PC-9 (cell line): ENCODE measurements at regions not wholly inside any gene's neighbourhood (a gene's known extent, or its start where the extent isn't known, plus 50 kb on each side); places are given as distances from the start of the nearest gene placed in this dataset.

Experiments
- BruUV-seq: library from RNA; stranded (reverse); fragments of 400-500 nt; replicated peaks from 2 replicates; lab custom pipeline; 2021; lab: Mats Ljungman, UMichigan
- CTCF ChIA-PET: fragments of 300-600 bp; sonication (Branson Sonifier 250); formaldehyde crosslinking; loops from one replicate; lab custom pipeline; 2022; ENCODE audit warnings: antibody characterized with exemption; lab: Charles Lee
- POLR2A ChIA-PET: fragments of 300-600 bp; sonication (Branson Sonifier 250); formaldehyde crosslinking; loops from one replicate; lab custom pipeline; 2022; ENCODE audit warnings: antibody characterized with exemption; ENCODE audit not compliant: unreplicated experiment; lab: Charles Lee
- DNase-seq, 2 experiments: peaks; one replicate each; pipeline versions ENCODE4 v3.0.0 to v3.0.0-alpha.2; 2015 to 2022; ENCODE audit warnings: mixed read lengths in 1 of 2
- H2AFZ ChIP-seq: fragments of 200-600 bp; sonication (generic); 2 replicates; pipeline ENCODE4 v1.8.1; 2017; ENCODE audit warnings: antibody characterized with exemption
- H3F3A ChIP-seq: fragments of 200-600 bp; sonication (generic); 2 replicates; pipeline ENCODE4 v1.8.1; 2017; ENCODE audit warnings: antibody characterized with exemption, mild to moderate bottlenecking, low read depth; ENCODE audit not compliant: insufficient read depth
- H3K27ac ChIP-seq: fragments of 200-600 bp; sonication (generic); 2 replicates; pipeline ENCODE4 v1.6.1; 2016; ENCODE audit warnings: mixed run types
- H3K27me3 ChIP-seq: fragments of 200-600 bp; sonication (generic); 2 replicates; pipeline ENCODE4 v1.6.1; 2016; ENCODE audit warnings: low read depth, mixed run types; ENCODE audit not compliant: insufficient read depth
- H3K36me3 ChIP-seq: fragments of 200-600 bp; sonication (generic); 2 replicates; pipeline ENCODE4 v1.6.1; 2016; ENCODE audit warnings: low read depth, mixed run types
- H3K4me1 ChIP-seq: fragments of 200-600 bp; sonication (generic); replicated peaks from 2 replicates; pipeline ENCODE4 v1.6.1; 2016; ENCODE audit warnings: mixed run types; ENCODE audit not compliant: insufficient read depth
- H3K4me2 ChIP-seq: fragments of 200-600 bp; sonication (generic); 2 replicates; pipeline ENCODE4 v1.6.1; 2017; ENCODE audit warnings: mixed run types
- H3K4me3 ChIP-seq: fragments of 200-600 bp; sonication (generic); 2 replicates; pipeline ENCODE4 v1.6.1; 2016; ENCODE audit warnings: mixed run types
- H3K79me2 ChIP-seq: fragments of 200-600 bp; sonication (generic); 2 replicates; pipeline ENCODE4 v1.6.1; 2017; ENCODE audit warnings: low read depth, mixed run types
- H3K9me2 ChIP-seq: fragments of 200-600 bp; sonication (generic); 2 replicates; pipeline ENCODE4 v1.8.1; 2017; ENCODE audit warnings: mild to moderate bottlenecking; ENCODE audit not compliant: insufficient read depth
- H3K9me3 ChIP-seq: fragments of 200-600 bp; sonication (generic); 2 replicates; pipeline ENCODE4 v1.8.1; 2016; ENCODE audit warnings: low read depth; ENCODE audit not compliant: insufficient read depth
- H4K20me1 ChIP-seq: fragments of 200-600 bp; sonication (generic); 2 replicates; pipeline ENCODE4 v1.8.1; 2017; ENCODE audit not compliant: insufficient read depth
- CTCF ChIP-seq: fragments of 200-600 bp; sonication (generic); conservative IDR thresholded peaks from 2 replicates; pipeline ENCODE4 v1.6.1; 2017; ENCODE audit warnings: mixed run types, antibody characterized with exemption, mild to moderate bottlenecking, moderate library complexity
- EZH2 ChIP-seq: fragments of 200-600 bp; sonication (generic); IDR thresholded peaks from 2 replicates; pipeline ENCODE4 v1.8.0; 2017; ENCODE audit warnings: antibody characterized with exemption, low read depth
- intact Hi-C: fragments of 100-400 bp; cut with micrococcal nuclease; formaldehyde crosslinking; loops from one replicate; pipeline ENCODE4 v1.10.0; 2022; ENCODE audit not compliant: unreplicated experiment

DNA sequence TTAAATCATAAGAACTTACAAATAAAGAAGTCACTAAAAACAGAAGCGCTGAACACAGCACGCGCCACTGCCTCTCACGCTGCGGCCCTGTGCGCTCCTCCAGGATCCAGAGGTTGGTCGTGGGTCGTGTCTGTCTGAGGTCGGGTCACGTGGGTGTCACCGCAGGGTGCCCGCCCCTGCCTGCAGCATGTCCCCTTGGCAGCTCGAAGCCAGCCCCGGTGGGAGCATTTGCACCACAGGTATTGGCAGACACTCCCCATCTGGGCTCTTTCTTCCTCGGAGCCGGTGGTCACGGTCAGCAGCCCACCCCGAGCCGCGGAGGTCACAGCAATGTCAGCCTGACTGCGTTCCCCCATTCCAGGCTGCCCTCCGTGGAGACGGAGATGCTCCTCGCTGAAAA, 88.6 kb downstream of the PDGFA start:
- H3K27ac ChIP-seq, result no peak overlapping the region
- ChIA-PET POLR2A (no interaction called here), CTCF (no interaction called here)
- no peak for DNase-seq
- H3F3A ChIP-seq, result no peaks in the 10 kb centered on the region
- H3K27me3 ChIP-seq, result peaks cover 92% of the 10 kb centered on the region
- no peaks in the 10 kb centered on the region for H3K9me3 ChIP-seq
- H3K4me2 ChIP-seq, result no peak overlapping the region
- no peak for TF ChIP-seq EZH2
- no peak for TF ChIP-seq CTCF
- no TSS peak for BruUV-seq
- no peak overlapping the region for H3K4me3 ChIP-seq
- intact Hi-C loops, result no loop called here
- H3K9me2 ChIP-seq, result no peaks in the 10 kb centered on the region
- H3K79me2 ChIP-seq, result no peaks in the 10 kb centered on the region
- peaks cover 14% of the 10 kb centered on the region; the same call in 1 of the 2 replicates for H3K4me1 ChIP-seq
- no peaks in the 10 kb centered on the region for H3K36me3 ChIP-seq
- H4K20me1 ChIP-seq, result no peaks in the 10 kb centered on the region
- H2AFZ ChIP-seq, result no peak overlapping the region

DNA sequence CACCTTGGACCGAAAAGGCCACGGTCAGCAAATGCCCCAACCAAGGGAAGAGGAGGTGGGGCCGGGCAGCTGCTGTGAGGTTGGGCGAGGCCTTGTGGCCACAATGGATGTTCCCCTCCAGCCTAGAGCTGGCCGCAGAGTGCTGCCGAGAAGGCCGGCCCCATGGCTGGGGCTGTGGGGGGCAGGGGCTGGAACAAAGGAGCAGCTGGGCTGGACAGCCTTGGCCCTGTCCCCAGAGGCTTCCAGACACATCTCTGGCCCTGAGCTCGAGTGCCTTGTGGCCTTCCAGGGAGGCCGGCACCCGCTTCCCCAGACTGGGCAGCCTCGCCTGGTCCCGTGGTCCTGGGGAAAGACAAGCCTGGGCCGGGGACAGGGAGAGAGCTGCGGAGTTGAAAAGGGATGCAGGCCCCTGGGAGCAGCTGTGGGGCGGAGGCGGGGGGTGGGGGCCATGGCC, 88.0 kb downstream of the PDGFA start:
- H3K4me1 ChIP-seq, result peaks cover 15% of the 10 kb centered on the region; the same call in 1 of the 2 replicates
- TF ChIP-seq CTCF, result no peak
- ChIA-PET POLR2A (no interaction called here), CTCF (no interaction called here)
- DNase-seq, result no peak
- no peak overlapping the region for H3K27ac ChIP-seq
- BruUV-seq, result no TSS peak
- H3K4me3 ChIP-seq, result no peak overlapping the region
- H3K27me3 ChIP-seq, result peaks cover 90% of the 10 kb centered on the region
- intact Hi-C loops, result no loop called here
- no peak overlapping the region for H2AFZ ChIP-seq
- H3K9me2 ChIP-seq, result no peaks in the 10 kb centered on the region
- no peak overlapping the region for H3K4me2 ChIP-seq
- no peaks in the 10 kb centered on the region for H3K36me3 ChIP-seq
- no peaks in the 10 kb centered on the region for H4K20me1 ChIP-seq
- H3K79me2 ChIP-seq, result no peaks in the 10 kb centered on the region
- H3F3A ChIP-seq, result no peaks in the 10 kb centered on the region
- H3K9me3 ChIP-seq, result no peaks in the 10 kb centered on the region

DNA sequence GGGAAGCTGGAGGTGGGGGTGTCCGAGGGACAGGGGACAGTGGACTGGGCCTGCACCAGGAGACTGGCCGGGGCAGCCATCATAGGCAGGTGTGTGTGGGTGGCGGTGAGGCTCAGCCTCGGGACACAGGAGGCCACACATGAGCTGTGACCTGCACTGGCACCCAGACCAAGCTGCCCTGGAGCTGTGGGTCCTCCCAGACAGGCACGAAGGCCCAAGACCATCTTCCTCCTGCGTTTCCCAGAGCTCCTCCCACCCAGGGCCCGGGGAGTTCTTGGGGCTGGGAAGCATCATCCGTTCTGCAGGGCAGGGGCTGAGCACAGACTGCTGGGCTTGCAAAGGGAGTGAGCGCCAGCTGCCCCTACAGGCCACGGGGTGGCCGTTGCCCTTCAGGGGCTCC, 87.4 kb downstream of the PDGFA start:
- no TSS peak for BruUV-seq
- Histone ChIP-seq H3K27me3 (peaks cover 85% of the 10 kb centered on the region), H3K9me3 (no peaks in the 10 kb centered on the region), H3K36me3 (no peaks in the 10 kb centered on the region), H4K20me1 (no peaks in the 10 kb centered on the region), H3K4me1 (peaks cover 15% of the 10 kb centered on the region; the same call in 1 of the 2 replicates), H3K79me2 (no peaks in the 10 kb centered on the region), H3K9me2 (no peaks in the 10 kb centered on the region), H3K4me2 (no peak overlapping the region), H3K4me3 (no peak overlapping the region), H3F3A (no peaks in the 10 kb centered on the region), H2AFZ (no peak overlapping the region), H3K27ac (no peak overlapping the region)
- TF ChIP-seq CTCF, result no peak
- TF ChIP-seq EZH2, result no peak
- ChIA-PET POLR2A (no interaction called here), CTCF (no interaction called here)
- no peak for DNase-seq
- intact Hi-C loops, result no loop called here
